AG04450 (cell line): ENCODE measurements at regions not wholly inside any gene's neighbourhood (a gene's known extent, or its start where the extent isn't known, plus 50 kb on each side); places are given as distances from the start of the nearest gene placed in this dataset.
"Not testable (repeated sequence)": the region's sequence is repeated elsewhere in the genome, so short reads cannot be mapped to it uniquely, and the experiment has no call there.

Experiments used
- CTCF ChIA-PET: fragments of 300-600, 350-600 bp; formaldehyde crosslinking; extraction: SDS; loops from one replicate; lab custom pipeline; 2022; ENCODE audit warnings: antibody characterized with exemption, inconsistent platforms; lab: Charles Lee
- POLR2A ChIA-PET: fragments of 350-600 bp; formaldehyde crosslinking; extraction: SDS; loops from one replicate; lab custom pipeline; 2021; ENCODE audit warnings: antibody characterized with exemption, inconsistent platforms; lab: Yijun Ruan, JAX
- DNase-seq: peaks from one replicate; pipeline ENCODE4 v3.0.0-alpha.2; 2011; ENCODE audit warnings: low read depth, low spot score
- H3K27ac ChIP-seq: one replicate; pipeline ENCODE4 v1.5.1; 2012; ENCODE audit warnings: low read depth, low read length, control low read depth
- H3K27me3 ChIP-seq: one replicate; pipeline ENCODE4 v1.6.0; 2012; ENCODE audit warnings: low read length; ENCODE audit not compliant: control insufficient read depth, insufficient read depth
- H3K4me3 ChIP-seq: 2 replicates; pipeline ENCODE4 v1.5.1; 2011; ENCODE audit warnings: mild to moderate bottlenecking, low read depth, low read length, control low read depth
- H3K9me3 ChIP-seq: 2 replicates; pipeline ENCODE4 v1.5.1; 2012; ENCODE audit warnings: low read length; ENCODE audit not compliant: control insufficient read depth, insufficient read depth
- TF ChIP-seq, protein P1 (sequence below): IDR thresholded peaks from 2 replicates; pipeline ENCODE4 v1.5.1; 2011; ENCODE audit warnings: low read depth, low read length, control low read depth, inconsistent platforms

DNA sequence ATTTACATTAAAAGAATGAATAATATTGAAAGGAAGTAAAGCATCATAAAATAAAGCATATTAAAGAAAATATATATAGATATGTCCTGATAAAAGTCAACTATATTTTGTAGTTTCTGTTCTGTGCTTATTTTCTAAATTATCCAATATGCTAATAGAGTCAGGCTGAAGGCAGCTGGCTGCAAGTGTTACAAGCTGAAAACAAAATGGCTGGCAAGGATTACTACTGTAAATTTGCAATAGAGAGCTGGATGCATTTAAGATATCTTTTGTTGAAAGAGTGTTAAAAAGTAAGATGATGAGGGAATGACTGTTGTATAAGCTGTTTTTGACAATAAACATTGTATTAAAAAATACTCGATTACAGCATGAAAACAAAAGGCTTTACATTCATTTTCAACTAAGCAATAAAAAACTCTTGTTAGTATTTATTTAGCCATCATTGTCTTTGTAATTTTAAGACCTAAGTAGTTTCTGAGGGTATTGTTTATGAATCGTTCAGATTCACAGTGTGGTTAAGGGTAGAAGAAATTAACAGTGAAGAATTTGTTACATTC, 76.3 kb downstream of the TANC2 start:
- H3K27me3 ChIP-seq: no peaks in the 10 kb centered on the region
- TF ChIP-seq, protein P1, sequence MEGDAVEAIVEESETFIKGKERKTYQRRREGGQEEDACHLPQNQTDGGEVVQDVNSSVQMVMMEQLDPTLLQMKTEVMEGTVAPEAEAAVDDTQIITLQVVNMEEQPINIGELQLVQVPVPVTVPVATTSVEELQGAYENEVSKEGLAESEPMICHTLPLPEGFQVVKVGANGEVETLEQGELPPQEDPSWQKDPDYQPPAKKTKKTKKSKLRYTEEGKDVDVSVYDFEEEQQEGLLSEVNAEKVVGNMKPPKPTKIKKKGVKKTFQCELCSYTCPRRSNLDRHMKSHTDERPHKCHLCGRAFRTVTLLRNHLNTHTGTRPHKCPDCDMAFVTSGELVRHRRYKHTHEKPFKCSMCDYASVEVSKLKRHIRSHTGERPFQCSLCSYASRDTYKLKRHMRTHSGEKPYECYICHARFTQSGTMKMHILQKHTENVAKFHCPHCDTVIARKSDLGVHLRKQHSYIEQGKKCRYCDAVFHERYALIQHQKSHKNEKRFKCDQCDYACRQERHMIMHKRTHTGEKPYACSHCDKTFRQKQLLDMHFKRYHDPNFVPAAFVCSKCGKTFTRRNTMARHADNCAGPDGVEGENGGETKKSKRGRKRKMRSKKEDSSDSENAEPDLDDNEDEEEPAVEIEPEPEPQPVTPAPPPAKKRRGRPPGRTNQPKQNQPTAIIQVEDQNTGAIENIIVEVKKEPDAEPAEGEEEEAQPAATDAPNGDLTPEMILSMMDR: no peak
- no peaks in the 10 kb centered on the region for H3K9me3 ChIP-seq
- H3K27ac ChIP-seq: no peak overlapping the region
- no peak for DNase-seq
- H3K4me3 ChIP-seq: no peak overlapping the region
- ChIA-PET CTCF (interaction anchor here (1.0 kb wide), 1 partner anchor 47 kb away, joined by 4 read pairs; no protein-coding TSS in a partner anchor), POLR2A (no interaction called here)

DNA sequence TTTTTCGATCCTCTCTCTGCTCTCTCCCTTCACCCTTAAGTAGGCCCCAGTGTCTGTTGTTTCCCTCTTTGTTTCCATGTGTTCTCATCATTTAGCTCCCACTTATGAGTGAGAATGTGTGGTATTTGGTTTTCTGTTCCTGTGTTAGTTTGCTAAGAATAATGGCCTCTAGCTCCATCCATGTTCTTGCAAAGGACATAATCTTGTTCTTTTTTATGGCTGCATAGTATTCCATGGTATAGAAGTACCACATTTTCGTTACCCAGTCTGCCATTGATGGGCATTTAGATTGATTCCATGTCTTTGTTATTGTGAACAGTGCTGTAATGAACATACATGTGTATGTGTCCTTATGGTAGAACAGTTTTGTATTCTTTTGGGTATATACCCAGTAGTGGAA, 91.5 kb downstream of the TANC2 start:
- H3K4me3 ChIP-seq, CTCF ChIA-PET, H3K27ac ChIP-seq, POLR2A ChIA-PET, H3K9me3 ChIP-seq, DNase-seq, H3K27me3 ChIP-seq: not testable (repeated sequence)

DNA sequence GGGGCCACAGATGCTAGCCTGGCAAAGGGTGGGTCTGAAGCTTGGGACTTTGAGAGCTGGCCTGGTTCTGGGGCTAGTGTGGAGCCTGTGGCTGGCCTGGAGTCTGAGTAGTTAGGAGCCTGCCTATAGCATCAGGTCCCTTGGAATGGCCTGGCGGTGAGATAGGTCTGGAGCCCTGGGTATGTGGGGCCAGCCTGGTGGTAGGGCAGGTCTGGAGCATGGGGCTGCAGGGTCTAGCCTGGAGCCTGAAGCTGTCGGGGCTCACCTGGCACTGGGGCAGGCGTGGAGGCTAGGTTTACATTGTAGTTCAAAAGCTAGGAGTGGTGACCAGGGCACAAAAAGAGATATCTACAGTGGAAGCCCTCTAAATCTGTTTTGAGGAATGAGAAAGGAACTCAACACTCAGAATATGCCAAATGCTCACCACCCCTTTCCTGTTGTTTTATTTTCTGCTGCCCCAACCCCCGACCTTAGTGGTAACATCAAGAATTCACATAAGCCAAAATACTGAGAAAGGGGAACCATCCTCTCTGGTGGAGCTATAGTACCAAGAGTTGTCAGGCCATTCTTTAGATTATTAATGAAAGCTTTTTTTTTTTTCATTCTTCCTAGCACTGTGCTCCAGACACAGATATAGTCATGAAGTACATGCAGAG, 100.3 kb downstream of the TANC2 start:
- ChIA-PET CTCF (no interaction called here), POLR2A (no interaction called here)
- TF ChIP-seq, protein P1: no peak
- Histone ChIP-seq H3K4me3 (no peak overlapping the region), H3K27me3 (no peaks in the 10 kb centered on the region), H3K27ac (no peak overlapping the region), H3K9me3 (no peaks in the 10 kb centered on the region)
- DNase-seq: no peak

DNA sequence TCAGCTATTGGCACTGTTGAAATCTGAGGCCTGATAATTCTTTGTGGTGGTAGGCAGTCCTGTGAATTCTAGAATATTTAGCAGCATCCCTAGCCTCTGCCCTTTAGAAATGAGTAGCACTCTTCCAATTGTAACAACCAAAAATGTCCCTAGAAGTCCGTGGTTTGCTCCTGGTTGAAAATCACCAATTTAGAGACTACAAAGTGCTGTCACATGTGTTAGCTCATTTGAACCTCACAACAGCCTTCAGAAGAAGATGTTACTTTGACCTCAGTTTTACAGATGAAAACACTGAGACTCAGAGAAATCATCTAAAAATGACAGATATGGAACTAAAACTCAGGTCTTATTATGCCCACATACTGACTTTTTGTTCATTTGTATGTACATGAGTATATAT, 103.2 kb downstream of the TANC2 start:
- DNase-seq: no peak
- Histone ChIP-seq H3K4me3 (no peak overlapping the region), H3K27ac (no peak overlapping the region), H3K9me3 (no peaks in the 10 kb centered on the region), H3K27me3 (no peaks in the 10 kb centered on the region)
- TF ChIP-seq, protein P1: no peak
- ChIA-PET POLR2A (no interaction called here), CTCF (no interaction called here)

DNA sequence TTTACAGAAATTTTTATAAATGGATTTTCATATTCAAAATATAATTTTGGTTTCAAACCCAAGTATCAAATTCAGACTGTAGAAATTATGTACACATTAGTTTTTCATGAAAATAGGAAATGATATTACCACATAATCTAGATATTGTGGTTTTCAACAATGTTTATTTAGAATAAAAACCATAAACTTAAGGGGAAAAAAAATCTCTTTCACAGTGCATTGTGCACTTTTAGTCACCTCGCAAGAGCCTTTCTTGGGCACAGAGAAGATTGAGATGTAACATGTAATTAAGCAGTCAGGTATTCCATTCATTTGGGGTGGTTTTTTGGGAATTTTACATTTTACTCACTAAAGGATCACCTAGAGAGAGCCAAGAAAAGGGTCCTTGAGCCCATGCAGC, 104.0 kb downstream of the TANC2 start:
- POLR2A ChIA-PET: no interaction called here
- TF ChIP-seq, protein P1: no peak
- no peaks in the 10 kb centered on the region for H3K9me3 ChIP-seq
- no peak for DNase-seq
- no peak overlapping the region for H3K27ac ChIP-seq
- CTCF ChIA-PET: no interaction called here
- H3K27me3 ChIP-seq: no peaks in the 10 kb centered on the region
- H3K4me3 ChIP-seq: no peak overlapping the region
